ENCODE measurements at regions not wholly inside any gene's neighbourhood (a gene's known extent, or its start where the extent isn't known, plus 50 kb on each side); places are given as distances from the start of the nearest gene placed in this dataset.

- no peak overlapping the region for H3K27ac ChIP-seq (ENCODE audit: insufficient read depth, low read depth, low read length, poor library complexity, severe bottlenecking)
- no peaks in the 10 kb centered on the region for H3K4me1 ChIP-seq (ENCODE audit: control insufficient read depth, insufficient read depth, low read length)
- no peaks in the 10 kb centered on the region for H3K36me3 ChIP-seq (ENCODE audit: control insufficient read depth, insufficient read depth, low read length)
- 87 to 90% methylated on average over 3 of the region's 3 CpGs for WGBS, 2 experiments
- no peaks in the 10 kb centered on the region for H3K9me3 ChIP-seq (ENCODE audit: control insufficient read depth, low read length)
- no peaks in the 10 kb centered on the region for H3K27me3 ChIP-seq (ENCODE audit: control insufficient read depth, insufficient read depth, low read length, poor library complexity, severe bottlenecking)
- no peak overlapping the region for H3K4me3 ChIP-seq (ENCODE audit: insufficient read depth, low read depth, low read length)
These were observed 243.1 kb downstream of the MYLK4 start for GRCh38 chr6:2507521-2508037.

- WGBS, 2 experiments = 96 to 97% methylated on average over 1 to 2 of the region's 2 CpGs
These were observed 243.7 kb downstream of the MYLK4 start for GRCh38 chr6:2507016-2507415.

GRCh38 chr6:2505624-2506023 is 245.1 kb downstream of the MYLK4 start:
- Histone ChIP-seq H3K4me3 (ENCODE audit: insufficient read depth, low read depth, low read length) (no peak overlapping the region), H3K27ac (ENCODE audit: insufficient read depth, low read depth, low read length, poor library complexity, severe bottlenecking) (no peak overlapping the region), H3K27me3 (ENCODE audit: control insufficient read depth, insufficient read depth, low read length, poor library complexity, severe bottlenecking) (no peaks in the 10 kb centered on the region), H3K4me1 (ENCODE audit: control insufficient read depth, insufficient read depth, low read length) (no peaks in the 10 kb centered on the region), H3K36me3 (ENCODE audit: control insufficient read depth, insufficient read depth, low read length) (no peaks in the 10 kb centered on the region), H3K9me3 (ENCODE audit: control insufficient read depth, low read length) (no peaks in the 10 kb centered on the region)
- WGBS, 2 experiments = 52 to 58% methylated on average over 9 of the region's 9 CpGs

More at GRCh38 chr6:2507016-2507415, 243.7 kb downstream of the MYLK4 start:
- Histone ChIP-seq H3K4me1 (ENCODE audit: control insufficient read depth, insufficient read depth, low read length) (no peaks in the 10 kb centered on the region), H3K4me3 (ENCODE audit: insufficient read depth, low read depth, low read length) (no peak overlapping the region), H3K27me3 (ENCODE audit: control insufficient read depth, insufficient read depth, low read length, poor library complexity, severe bottlenecking) (no peaks in the 10 kb centered on the region), H3K9me3 (ENCODE audit: control insufficient read depth, low read length) (no peaks in the 10 kb centered on the region), H3K27ac (ENCODE audit: insufficient read depth, low read depth, low read length, poor library complexity, severe bottlenecking) (no peak overlapping the region), H3K36me3 (ENCODE audit: control insufficient read depth, insufficient read depth, low read length) (no peaks in the 10 kb centered on the region)

GRCh38 chr6:2504495-2505064 is 246.1 kb downstream of the MYLK4 start:
- no peaks in the 10 kb centered on the region for H3K4me1 ChIP-seq (ENCODE audit: control insufficient read depth, insufficient read depth, low read length)
- no peak overlapping the region for H3K27ac ChIP-seq (ENCODE audit: insufficient read depth, low read depth, low read length, poor library complexity, severe bottlenecking)
- WGBS, 2 experiments = 81 to 83% methylated on average over 1 of the region's 1 CpG
- H3K4me3 ChIP-seq (ENCODE audit: insufficient read depth, low read depth, low read length) = no peak overlapping the region
- no peaks in the 10 kb centered on the region for H3K36me3 ChIP-seq (ENCODE audit: control insufficient read depth, insufficient read depth, low read length)
- H3K9me3 ChIP-seq (ENCODE audit: control insufficient read depth, low read length) = no peaks in the 10 kb centered on the region
- no peaks in the 10 kb centered on the region for H3K27me3 ChIP-seq (ENCODE audit: control insufficient read depth, insufficient read depth, low read length, poor library complexity, severe bottlenecking)

- no peaks in the 10 kb centered on the region for H3K27me3 ChIP-seq (ENCODE audit: control insufficient read depth, insufficient read depth, low read length, poor library complexity, severe bottlenecking)
- no peak overlapping the region for H3K4me3 ChIP-seq (ENCODE audit: insufficient read depth, low read depth, low read length)
- H3K36me3 ChIP-seq (ENCODE audit: control insufficient read depth, insufficient read depth, low read length) = no peaks in the 10 kb centered on the region
- WGBS, 2 experiments = 92 to 93% methylated on average over 5 of the region's 5 CpGs
- H3K9me3 ChIP-seq (ENCODE audit: control insufficient read depth, low read length) = no peaks in the 10 kb centered on the region
- no peaks in the 10 kb centered on the region for H3K4me1 ChIP-seq (ENCODE audit: control insufficient read depth, insufficient read depth, low read length)
- H3K27ac ChIP-seq (ENCODE audit: insufficient read depth, low read depth, low read length, poor library complexity, severe bottlenecking) = no peak overlapping the region
These were observed 246.8 kb downstream of the MYLK4 start for GRCh38 chr6:2503816-2504494.

GRCh38 chr6:2502998-2503674 is 247.6 kb downstream of the MYLK4 start:
- no peak overlapping the region for H3K27ac ChIP-seq (ENCODE audit: insufficient read depth, low read depth, low read length, poor library complexity, severe bottlenecking)
- WGBS, 2 experiments = 83 to 86% methylated on average over 10 of the region's 10 CpGs

DNA sequence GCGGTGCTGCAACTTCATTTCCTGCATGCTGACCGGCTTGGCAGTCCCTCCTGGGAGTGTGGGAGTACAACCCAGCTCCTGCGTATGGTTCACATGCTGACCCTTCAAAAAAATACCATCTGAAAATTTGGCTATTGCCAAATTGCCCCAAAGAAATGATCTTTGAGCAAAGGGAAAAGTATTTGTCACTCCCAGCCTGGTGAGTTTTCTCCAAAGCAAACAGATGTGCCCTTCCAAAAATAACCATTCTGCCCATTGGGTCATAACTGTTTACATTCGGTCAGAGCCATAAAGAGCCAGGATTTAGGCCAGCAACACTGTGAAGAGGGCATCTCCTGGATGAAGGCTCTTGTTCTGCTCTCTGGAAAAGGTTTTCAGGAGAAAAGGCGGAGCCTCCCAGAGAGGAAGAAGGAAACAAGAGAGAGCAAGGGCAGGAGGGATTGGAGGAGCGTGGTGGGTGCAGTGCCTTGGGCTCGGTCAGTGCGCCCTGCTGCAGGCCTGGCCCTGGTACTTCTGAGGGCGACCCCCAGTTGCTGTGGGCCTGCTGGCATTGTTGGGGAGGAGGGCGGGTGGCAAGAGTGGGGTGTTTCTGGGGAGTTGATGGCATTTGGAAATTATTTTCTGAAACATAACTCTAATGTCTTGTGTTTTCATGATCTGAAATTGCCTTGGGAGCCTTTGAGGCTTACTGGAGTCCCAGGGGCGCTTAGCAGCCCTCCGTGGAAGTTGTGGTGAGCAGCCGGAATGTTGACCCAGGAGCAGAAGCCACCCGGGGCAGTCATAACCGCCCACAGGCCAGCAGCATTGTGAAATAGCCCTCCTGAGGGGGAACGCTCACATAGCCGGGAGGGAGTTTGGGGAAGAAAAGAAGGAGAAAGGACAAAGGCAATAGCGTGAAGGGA is 248.4 kb downstream of the MYLK4 start:
- H3K27ac ChIP-seq (ENCODE audit: insufficient read depth, low read depth, low read length, poor library complexity, severe bottlenecking) = no peak overlapping the region
- no peaks in the 10 kb centered on the region for H3K4me1 ChIP-seq (ENCODE audit: control insufficient read depth, insufficient read depth, low read length)
- no peak overlapping the region for H3K4me3 ChIP-seq (ENCODE audit: insufficient read depth, low read depth, low read length)
- 77 to 79% methylated on average over 18 of the region's 18 CpGs for WGBS, 2 experiments
- no peaks in the 10 kb centered on the region for H3K36me3 ChIP-seq (ENCODE audit: control insufficient read depth, insufficient read depth, low read length)
- H3K27me3 ChIP-seq (ENCODE audit: control insufficient read depth, insufficient read depth, low read length, poor library complexity, severe bottlenecking) = no peaks in the 10 kb centered on the region
- no peaks in the 10 kb centered on the region for H3K9me3 ChIP-seq (ENCODE audit: control insufficient read depth, low read length)

More at GRCh38 chr6:2502998-2503674, 247.6 kb downstream of the MYLK4 start:
- Histone ChIP-seq H3K9me3 (ENCODE audit: control insufficient read depth, low read length) (no peaks in the 10 kb centered on the region), H3K4me1 (ENCODE audit: control insufficient read depth, insufficient read depth, low read length) (no peaks in the 10 kb centered on the region), H3K27me3 (ENCODE audit: control insufficient read depth, insufficient read depth, low read length, poor library complexity, severe bottlenecking) (no peaks in the 10 kb centered on the region), H3K36me3 (ENCODE audit: control insufficient read depth, insufficient read depth, low read length) (no peaks in the 10 kb centered on the region), H3K4me3 (ENCODE audit: insufficient read depth, low read depth, low read length) (no peak overlapping the region)

DNA sequence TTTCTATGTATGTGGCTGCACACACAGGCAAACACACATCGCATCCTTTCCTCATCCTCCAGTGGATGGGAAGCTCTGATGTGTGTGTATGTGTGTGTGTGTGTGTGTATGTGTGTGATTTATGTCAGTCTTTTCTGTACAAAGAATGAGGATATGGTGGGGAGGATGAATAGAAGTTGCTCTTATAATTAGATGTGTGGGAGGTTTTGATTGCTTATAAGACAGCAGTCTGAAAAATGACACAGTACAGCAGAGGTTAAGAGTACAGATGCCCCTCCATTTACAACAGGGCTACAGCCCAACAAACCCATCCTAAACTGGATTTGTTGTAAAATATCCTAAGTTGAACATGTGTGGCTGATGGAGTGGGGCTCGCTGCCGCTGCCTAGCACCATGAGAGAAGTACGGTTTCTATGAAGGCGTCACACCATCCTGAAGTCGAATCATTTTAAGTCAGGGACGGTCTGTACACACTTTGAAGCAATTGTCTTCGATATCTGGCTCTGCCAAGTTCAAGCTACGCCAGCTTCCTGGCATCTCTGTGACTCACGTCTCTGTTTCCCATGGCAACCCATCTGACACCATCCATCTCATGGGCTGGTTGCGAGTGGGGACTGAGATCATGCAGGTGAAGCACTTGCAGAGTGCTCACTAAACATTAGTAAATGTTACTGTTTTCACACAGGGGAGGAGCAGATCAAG is 252.6 kb downstream of the MYLK4 start:
- Histone ChIP-seq H3K9me3 (ENCODE audit: control insufficient read depth, low read length) (no peaks in the 10 kb centered on the region), H3K4me3 (ENCODE audit: insufficient read depth, low read depth, low read length) (no peak overlapping the region), H3K36me3 (ENCODE audit: control insufficient read depth, insufficient read depth, low read length) (no peaks in the 10 kb centered on the region), H3K27me3 (ENCODE audit: control insufficient read depth, insufficient read depth, low read length, poor library complexity, severe bottlenecking) (no peaks in the 10 kb centered on the region), H3K4me1 (ENCODE audit: control insufficient read depth, insufficient read depth, low read length) (no peaks in the 10 kb centered on the region), H3K27ac (ENCODE audit: insufficient read depth, low read depth, low read length, poor library complexity, severe bottlenecking) (no peak overlapping the region)
- 95% methylated on average over 10 to 11 of the region's 11 CpGs for WGBS, 2 experiments

- 82 to 86% methylated on average over 8 of the region's 8 CpGs for WGBS, 2 experiments
- no peaks in the 10 kb centered on the region for H3K4me1 ChIP-seq (ENCODE audit: control insufficient read depth, insufficient read depth, low read length)
- no peak overlapping the region for H3K4me3 ChIP-seq (ENCODE audit: insufficient read depth, low read depth, low read length)
- H3K27ac ChIP-seq (ENCODE audit: insufficient read depth, low read depth, low read length, poor library complexity, severe bottlenecking) = no peak overlapping the region
- H3K36me3 ChIP-seq (ENCODE audit: control insufficient read depth, insufficient read depth, low read length) = no peaks in the 10 kb centered on the region
- no peaks in the 10 kb centered on the region for H3K27me3 ChIP-seq (ENCODE audit: control insufficient read depth, insufficient read depth, low read length, poor library complexity, severe bottlenecking)
- no peaks in the 10 kb centered on the region for H3K9me3 ChIP-seq (ENCODE audit: control insufficient read depth, low read length)
These were observed 250.9 kb upstream of the GMDS start for GRCh38 chr6:2496291-2496690.
